ENCODE measurements at regions not wholly inside any gene's neighbourhood (a gene's known extent, or its start where the extent isn't known, plus 50 kb on each side); places are given as distances from the start of the nearest gene placed in this dataset.

DNA sequence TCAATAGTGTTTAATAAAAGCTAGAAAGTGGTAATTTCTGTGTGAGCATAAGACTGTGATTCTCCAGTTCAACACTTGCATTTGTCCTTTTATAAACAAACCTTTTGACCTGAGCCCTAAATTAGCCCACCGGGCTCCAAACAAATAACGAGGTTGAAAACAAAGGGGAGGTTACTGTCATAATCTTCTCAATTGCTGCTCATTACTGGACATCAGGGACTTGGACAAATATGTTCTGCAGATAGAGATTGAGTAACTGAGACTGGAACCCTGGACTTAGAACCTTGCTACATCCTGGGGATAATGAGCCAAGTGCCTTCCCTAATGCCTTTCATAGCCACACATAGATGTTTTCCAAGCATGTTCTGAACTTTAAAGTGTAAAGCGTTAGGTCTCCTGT, 84.2 kb upstream of the PCSK2 start:
- TF ChIP-seq EZH2phosphoT487 (IDR thresholded peaks at IDR 0.05; ENCODE audit: low read depth, severe bottlenecking, unreplicated experiment) (no peak), EZH2 (IDR thresholded peaks at IDR 0.05; ENCODE audit: borderline replicate concordance) (no peak)
- TF ChIP-seq, protein P1, sequence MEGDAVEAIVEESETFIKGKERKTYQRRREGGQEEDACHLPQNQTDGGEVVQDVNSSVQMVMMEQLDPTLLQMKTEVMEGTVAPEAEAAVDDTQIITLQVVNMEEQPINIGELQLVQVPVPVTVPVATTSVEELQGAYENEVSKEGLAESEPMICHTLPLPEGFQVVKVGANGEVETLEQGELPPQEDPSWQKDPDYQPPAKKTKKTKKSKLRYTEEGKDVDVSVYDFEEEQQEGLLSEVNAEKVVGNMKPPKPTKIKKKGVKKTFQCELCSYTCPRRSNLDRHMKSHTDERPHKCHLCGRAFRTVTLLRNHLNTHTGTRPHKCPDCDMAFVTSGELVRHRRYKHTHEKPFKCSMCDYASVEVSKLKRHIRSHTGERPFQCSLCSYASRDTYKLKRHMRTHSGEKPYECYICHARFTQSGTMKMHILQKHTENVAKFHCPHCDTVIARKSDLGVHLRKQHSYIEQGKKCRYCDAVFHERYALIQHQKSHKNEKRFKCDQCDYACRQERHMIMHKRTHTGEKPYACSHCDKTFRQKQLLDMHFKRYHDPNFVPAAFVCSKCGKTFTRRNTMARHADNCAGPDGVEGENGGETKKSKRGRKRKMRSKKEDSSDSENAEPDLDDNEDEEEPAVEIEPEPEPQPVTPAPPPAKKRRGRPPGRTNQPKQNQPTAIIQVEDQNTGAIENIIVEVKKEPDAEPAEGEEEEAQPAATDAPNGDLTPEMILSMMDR (IDR thresholded peaks at IDR 0.05; ENCODE audit: poor library complexity) = no peak

Data from hepatocyte (in vitro differentiated cells).